ENCODE measurements at regions not wholly inside any gene's neighbourhood (a gene's known extent, or its start where the extent isn't known, plus 50 kb on each side); places are given as distances from the start of the nearest gene placed in this dataset.

- no TSS peak for BruUV-seq (replicated peaks)
- ATAC-seq (no peak), DNase-seq (ENCODE audit: low read depth, low spot score) (no peak)
- Histone ChIP-seq H3K36me3 (ENCODE audit: control insufficient read depth in 1 of 2, insufficient read depth in 2 of 2, low read length in 2 of 2) (no peaks in the 10 kb centered on the region), H3K9me2 (ENCODE audit: insufficient read depth) (no peaks in the 10 kb centered on the region), H3K9ac (ENCODE audit: low read length) (no peak overlapping the region), H3K4me2 (ENCODE audit: low read length) (no peak overlapping the region), H3K4me1 (ENCODE audit: control insufficient read depth in 1 of 2, insufficient read depth in 2 of 2, low read length in 2 of 2) (no peaks in the 10 kb centered on the region), H3K9me3 (ENCODE audit: control insufficient read depth in 1 of 2, insufficient read depth in 1 of 2, low read depth in 1 of 2, low read length in 2 of 2) (peaks cover 32 to 39% of the 10 kb centered on the region in 2 experiments; a peak in 2 of 4 replicates), H2AFZ (ENCODE audit: low read depth, low read length, poor library complexity, severe bottlenecking) (no peak overlapping the region), H3K4me3 (replicated peaks in 1 of 2; ENCODE audit: low read depth in 1 of 2, low read length in 2 of 2) (no peak overlapping the region), H4K20me1 (ENCODE audit: insufficient read depth) (no peaks in the 10 kb centered on the region), H3K27ac (ENCODE audit: low read depth, low read length) (no peak overlapping the region), H3K79me2 (ENCODE audit: insufficient read depth, low read length) (no peaks in the 10 kb centered on the region), H3K27me3 (ENCODE audit: insufficient read depth, low read length) (no peaks in the 10 kb centered on the region)
- RAD21 ChIA-PET (ENCODE audit: low non-redundant PET in 1 of 2, low total read pairs in 2 of 2, uncharacterized antibody in 2 of 2, unreplicated experiment in 2 of 2): no interaction called here
- intact Hi-C loops (cut with micrococcal nuclease): no loop called here
- CTCF ChIA-PET: no interaction called here
- TF ChIP-seq MAX (IDR thresholded peaks at IDR 0.05) (no peak), ATF3 (IDR thresholded peaks at IDR 0.05) (no peak), CBX3 (IDR thresholded peaks at IDR 0.05; ENCODE audit: low read depth) (no peak), FOSL1 (IDR thresholded peaks at IDR 0.05; ENCODE audit: low read depth) (no peak)
- POLR2A ChIA-PET: no interaction called here
Observed at GRCh38 chr10:108254089-108254488, 1089.6 kb upstream of the SORCS1 start.

GRCh38 chr10:108252771-108253170 is 1088.3 kb upstream of the SORCS1 start:
- H2AFZ ChIP-seq (ENCODE audit: low read depth, low read length, poor library complexity, severe bottlenecking): no peak overlapping the region
- DNase-seq (ENCODE audit: low read depth, low spot score): no peak
- no peaks in the 10 kb centered on the region for H3K27me3 ChIP-seq (ENCODE audit: insufficient read depth, low read length)
- H3K79me2 ChIP-seq (ENCODE audit: insufficient read depth, low read length): no peaks in the 10 kb centered on the region
- no peak for ATAC-seq
- no peaks in the 10 kb centered on the region for H3K4me1 ChIP-seq (ENCODE audit: control insufficient read depth in 1 of 2, insufficient read depth in 2 of 2, low read length in 2 of 2)
- H3K27ac ChIP-seq (ENCODE audit: low read depth, low read length): no peak overlapping the region
- TF ChIP-seq CTCF (IDR thresholded peaks at IDR 0.05 in 2 of 3, conservative IDR thresholded peaks at IDR 0.05 in 1 of 3; ENCODE audit: borderline replicate concordance in 1 of 3, insufficient read depth in 1 of 3, low read depth in 2 of 3, low read length in 2 of 3) (no peak), RAD21 (IDR thresholded peaks at IDR 0.05; ENCODE audit: low read depth) (no peak), POLR2A (IDR thresholded peaks at IDR 0.05; ENCODE audit: borderline replicate concordance, extremely low read depth, insufficient read depth, insufficient read length) (no peak)
- RAD21 ChIA-PET (ENCODE audit: low non-redundant PET in 1 of 2, low total read pairs in 2 of 2, uncharacterized antibody in 2 of 2, unreplicated experiment in 2 of 2): no interaction called here
- H3K9me2 ChIP-seq (ENCODE audit: insufficient read depth): no peaks in the 10 kb centered on the region
- H3K4me3 ChIP-seq (replicated peaks in 1 of 2; ENCODE audit: low read depth in 1 of 2, low read length in 2 of 2): no peak overlapping the region
- no peak overlapping the region for H3K4me2 ChIP-seq (ENCODE audit: low read length)
- POLR2A ChIA-PET: no interaction called here
- H3K36me3 ChIP-seq (ENCODE audit: control insufficient read depth in 1 of 2, insufficient read depth in 2 of 2, low read length in 2 of 2): no peaks in the 10 kb centered on the region
- CTCF ChIA-PET: no interaction called here
- no peaks in the 10 kb centered on the region for H4K20me1 ChIP-seq (ENCODE audit: insufficient read depth)
- BruUV-seq (replicated peaks): no TSS peak
- H3K9me3 ChIP-seq (ENCODE audit: control insufficient read depth in 1 of 2, insufficient read depth in 1 of 2, low read depth in 1 of 2, low read length in 2 of 2): peaks cover 25 to 47% of the 10 kb centered on the region in 2 experiments; a peak in 2 of 4 replicates
- no peak overlapping the region for H3K9ac ChIP-seq (ENCODE audit: low read length)
- intact Hi-C loops (cut with micrococcal nuclease): no loop called here

All from HCT116 (cell line).